ENCODE measurements at regions not wholly inside any gene's neighbourhood (a gene's known extent, or its start where the extent isn't known, plus 50 kb on each side); places are given as distances from the start of the nearest gene placed in this dataset.

DNA sequence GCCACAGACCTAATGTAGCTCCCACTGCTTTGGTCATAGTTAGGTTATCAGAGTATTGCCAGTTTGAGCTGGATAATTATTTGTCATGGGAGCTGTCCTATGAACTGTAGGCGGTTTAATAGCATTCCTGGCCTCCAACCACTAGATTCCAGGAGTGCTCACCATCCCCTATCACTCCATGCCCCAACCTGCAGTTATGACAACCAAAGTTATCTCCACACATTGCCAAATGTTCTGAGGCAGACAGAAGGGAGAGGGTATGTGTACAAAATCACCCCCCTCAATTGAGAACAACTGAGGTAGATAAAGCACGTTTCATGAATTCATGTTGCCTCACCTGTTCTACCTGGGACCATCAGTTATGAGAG, 119.0 kb upstream of the CACUL1 start:
- Histone ChIP-seq H3K9ac (ENCODE audit: low read depth in 1 of 2, low read length in 2 of 2) (no peak overlapping the region), H3K9me3 (ENCODE audit: control insufficient read depth in 4 of 4, low read length in 3 of 4) (no peaks in the 10 kb centered on the region), H3K4me3 (ENCODE audit: low read depth in 1 of 3, low read length in 3 of 3) (no peak overlapping the region), H3K27ac (ENCODE audit: low read depth in 1 of 2, low read length in 2 of 2) (no peak overlapping the region), H3K27me3 (ENCODE audit: control insufficient read depth in 4 of 4, insufficient read depth in 4 of 4, low read length in 3 of 4) (no peaks in the 10 kb centered on the region), H3K36me3 (ENCODE audit: control insufficient read depth in 4 of 4, insufficient read depth in 3 of 4, low read depth in 1 of 4, low read length in 3 of 4) (no peaks in the 10 kb centered on the region), H3K4me1 (ENCODE audit: control insufficient read depth in 4 of 4, insufficient read depth in 4 of 4, low read length in 3 of 4) (peaks cover 0 to 10% (median 6%) of the 10 kb centered on the region in 4 donors)
- no peak for DNase-seq (ENCODE audit: low spot score)
- WGBS: 84% methylated on average over 2 of the region's 2 CpGs
- no peak for TF ChIP-seq SP1 (IDR thresholded peaks at IDR 0.05)
- TF ChIP-seq, protein P1, sequence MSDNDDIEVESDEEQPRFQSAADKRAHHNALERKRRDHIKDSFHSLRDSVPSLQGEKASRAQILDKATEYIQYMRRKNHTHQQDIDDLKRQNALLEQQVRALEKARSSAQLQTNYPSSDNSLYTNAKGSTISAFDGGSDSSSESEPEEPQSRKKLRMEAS (IDR thresholded peaks at IDR 0.05): no peak
- no peak for TF ChIP-seq YY1 (IDR thresholded peaks at IDR 0.05)
- TF ChIP-seq RAD21 (IDR thresholded peaks at IDR 0.05): no peak
- TF ChIP-seq, protein P2, sequence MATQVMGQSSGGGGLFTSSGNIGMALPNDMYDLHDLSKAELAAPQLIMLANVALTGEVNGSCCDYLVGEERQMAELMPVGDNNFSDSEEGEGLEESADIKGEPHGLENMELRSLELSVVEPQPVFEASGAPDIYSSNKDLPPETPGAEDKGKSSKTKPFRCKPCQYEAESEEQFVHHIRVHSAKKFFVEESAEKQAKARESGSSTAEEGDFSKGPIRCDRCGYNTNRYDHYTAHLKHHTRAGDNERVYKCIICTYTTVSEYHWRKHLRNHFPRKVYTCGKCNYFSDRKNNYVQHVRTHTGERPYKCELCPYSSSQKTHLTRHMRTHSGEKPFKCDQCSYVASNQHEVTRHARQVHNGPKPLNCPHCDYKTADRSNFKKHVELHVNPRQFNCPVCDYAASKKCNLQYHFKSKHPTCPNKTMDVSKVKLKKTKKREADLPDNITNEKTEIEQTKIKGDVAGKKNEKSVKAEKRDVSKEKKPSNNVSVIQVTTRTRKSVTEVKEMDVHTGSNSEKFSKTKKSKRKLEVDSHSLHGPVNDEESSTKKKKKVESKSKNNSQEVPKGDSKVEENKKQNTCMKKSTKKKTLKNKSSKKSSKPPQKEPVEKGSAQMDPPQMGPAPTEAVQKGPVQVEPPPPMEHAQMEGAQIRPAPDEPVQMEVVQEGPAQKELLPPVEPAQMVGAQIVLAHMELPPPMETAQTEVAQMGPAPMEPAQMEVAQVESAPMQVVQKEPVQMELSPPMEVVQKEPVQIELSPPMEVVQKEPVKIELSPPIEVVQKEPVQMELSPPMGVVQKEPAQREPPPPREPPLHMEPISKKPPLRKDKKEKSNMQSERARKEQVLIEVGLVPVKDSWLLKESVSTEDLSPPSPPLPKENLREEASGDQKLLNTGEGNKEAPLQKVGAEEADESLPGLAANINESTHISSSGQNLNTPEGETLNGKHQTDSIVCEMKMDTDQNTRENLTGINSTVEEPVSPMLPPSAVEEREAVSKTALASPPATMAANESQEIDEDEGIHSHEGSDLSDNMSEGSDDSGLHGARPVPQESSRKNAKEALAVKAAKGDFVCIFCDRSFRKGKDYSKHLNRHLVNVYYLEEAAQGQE (IDR thresholded peaks at IDR 0.05): no peak
- no peak for TF ChIP-seq RXRA (IDR thresholded peaks at IDR 0.05)
- no peak for TF ChIP-seq FOXA2 (IDR thresholded peaks at IDR 0.05)
- TF ChIP-seq NR2F2 (IDR thresholded peaks at IDR 0.05): no peak
- no peak for TF ChIP-seq JUND (IDR thresholded peaks at IDR 0.05)
- TF ChIP-seq GABPA (IDR thresholded peaks at IDR 0.05 in 1 of 2, conservative IDR thresholded peaks at IDR 0.05 in 1 of 2): no peak

DNA sequence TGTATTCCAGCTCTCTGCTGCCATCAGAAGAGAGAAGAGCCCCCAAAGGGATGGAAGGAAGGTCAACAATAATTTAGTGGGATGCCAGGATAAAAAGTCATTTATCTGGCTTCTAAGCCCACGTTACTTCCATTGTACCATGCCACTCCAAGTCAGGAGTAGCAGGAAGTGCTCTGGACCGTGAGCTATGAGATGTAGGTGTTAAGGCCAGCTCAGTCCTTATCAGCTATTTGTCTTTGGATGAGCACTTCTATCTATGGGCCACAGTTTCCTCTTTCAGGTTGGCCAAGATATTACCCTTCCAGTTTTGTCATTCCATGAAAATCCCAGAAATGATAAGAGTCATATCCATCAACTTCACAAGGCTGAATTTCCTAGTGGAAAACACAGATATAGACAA, 119.4 kb upstream of the CACUL1 start:
- Histone ChIP-seq H3K9ac (ENCODE audit: low read depth in 1 of 2, low read length in 2 of 2) (no peak overlapping the region), H3K4me3 (ENCODE audit: low read depth in 1 of 3, low read length in 3 of 3) (no peak overlapping the region), H3K27me3 (ENCODE audit: control insufficient read depth in 4 of 4, insufficient read depth in 4 of 4, low read length in 3 of 4) (no peaks in the 10 kb centered on the region), H3K36me3 (ENCODE audit: control insufficient read depth in 4 of 4, insufficient read depth in 3 of 4, low read depth in 1 of 4, low read length in 3 of 4) (no peaks in the 10 kb centered on the region), H3K27ac (ENCODE audit: low read depth in 1 of 2, low read length in 2 of 2) (no peak overlapping the region), H3K9me3 (ENCODE audit: control insufficient read depth in 4 of 4, low read length in 3 of 4) (no peaks in the 10 kb centered on the region), H3K4me1 (ENCODE audit: control insufficient read depth in 4 of 4, insufficient read depth in 4 of 4, low read length in 3 of 4) (peaks cover 0 to 10% (median 6%) of the 10 kb centered on the region in 4 donors)
- TF ChIP-seq EGR1 (IDR thresholded peaks at IDR 0.05; ENCODE audit: low read depth in 2 of 2): no peak
- TF ChIP-seq, protein P1 (IDR thresholded peaks at IDR 0.05): no peak
- TF ChIP-seq, protein P3, sequence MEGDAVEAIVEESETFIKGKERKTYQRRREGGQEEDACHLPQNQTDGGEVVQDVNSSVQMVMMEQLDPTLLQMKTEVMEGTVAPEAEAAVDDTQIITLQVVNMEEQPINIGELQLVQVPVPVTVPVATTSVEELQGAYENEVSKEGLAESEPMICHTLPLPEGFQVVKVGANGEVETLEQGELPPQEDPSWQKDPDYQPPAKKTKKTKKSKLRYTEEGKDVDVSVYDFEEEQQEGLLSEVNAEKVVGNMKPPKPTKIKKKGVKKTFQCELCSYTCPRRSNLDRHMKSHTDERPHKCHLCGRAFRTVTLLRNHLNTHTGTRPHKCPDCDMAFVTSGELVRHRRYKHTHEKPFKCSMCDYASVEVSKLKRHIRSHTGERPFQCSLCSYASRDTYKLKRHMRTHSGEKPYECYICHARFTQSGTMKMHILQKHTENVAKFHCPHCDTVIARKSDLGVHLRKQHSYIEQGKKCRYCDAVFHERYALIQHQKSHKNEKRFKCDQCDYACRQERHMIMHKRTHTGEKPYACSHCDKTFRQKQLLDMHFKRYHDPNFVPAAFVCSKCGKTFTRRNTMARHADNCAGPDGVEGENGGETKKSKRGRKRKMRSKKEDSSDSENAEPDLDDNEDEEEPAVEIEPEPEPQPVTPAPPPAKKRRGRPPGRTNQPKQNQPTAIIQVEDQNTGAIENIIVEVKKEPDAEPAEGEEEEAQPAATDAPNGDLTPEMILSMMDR (IDR thresholded peaks at IDR 0.05; ENCODE audit: low read depth, low read length, missing input control): no peak
- TF ChIP-seq, protein P4, sequence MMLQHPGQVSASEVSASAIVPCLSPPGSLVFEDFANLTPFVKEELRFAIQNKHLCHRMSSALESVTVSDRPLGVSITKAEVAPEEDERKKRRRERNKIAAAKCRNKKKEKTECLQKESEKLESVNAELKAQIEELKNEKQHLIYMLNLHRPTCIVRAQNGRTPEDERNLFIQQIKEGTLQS (IDR thresholded peaks at IDR 0.05): no peak
- TF ChIP-seq RXRA (IDR thresholded peaks at IDR 0.05): no peak
- no peak for TF ChIP-seq NR2F2 (IDR thresholded peaks at IDR 0.05)
- no peak for TF ChIP-seq SP1 (IDR thresholded peaks at IDR 0.05)
- no peak for TF ChIP-seq TAF1 (conservative IDR thresholded peaks at IDR 0.05)
- no peak for TF ChIP-seq HNF4A (conservative IDR thresholded peaks at IDR 0.05)
- TF ChIP-seq JUND (IDR thresholded peaks at IDR 0.05): no peak
- WGBS: 80% methylated on average over 2 of the region's 2 CpGs
- no peak for DNase-seq (ENCODE audit: low spot score)
